ENCODE measurements at regions not wholly inside any gene's neighbourhood (a gene's known extent, or its start where the extent isn't known, plus 50 kb on each side); places are given as distances from the start of the nearest gene placed in this dataset.
A peak's percentile ranks its signal among the peaks of the same experiment; 100 is the strongest.
"Not testable (repeated sequence)": the region's sequence is repeated elsewhere in the genome, so short reads cannot be mapped to it uniquely, and the experiment has no call there.

DNA sequence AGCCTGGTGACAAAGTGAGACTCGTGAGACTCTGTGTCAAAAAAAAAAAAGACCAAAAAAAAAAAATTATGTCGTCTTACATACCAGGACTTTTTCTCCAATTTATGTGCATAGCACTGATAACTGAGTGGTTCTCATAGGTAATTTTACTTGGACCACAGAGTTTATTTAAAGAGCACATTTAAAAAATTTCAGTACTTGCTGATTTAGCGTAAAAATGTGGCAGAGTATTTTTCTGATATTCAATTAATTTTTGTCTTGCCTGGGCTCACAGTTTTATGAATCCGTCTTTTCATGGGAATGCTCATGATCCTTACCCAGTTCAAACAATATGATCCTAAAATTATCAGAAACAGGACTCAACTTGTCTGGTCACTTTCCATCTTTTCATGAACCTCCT lies 151.0 kb upstream of the ZNF92 start:
- no peaks in the 10 kb centered on the region for H3K27me3 ChIP-seq
- no peaks in the 10 kb centered on the region for H3K36me3 ChIP-seq
- DNase-seq = no peak
- no peak overlapping the region for H3K4me3 ChIP-seq
- no peaks in the 10 kb centered on the region for H3K9me3 ChIP-seq

DNA sequence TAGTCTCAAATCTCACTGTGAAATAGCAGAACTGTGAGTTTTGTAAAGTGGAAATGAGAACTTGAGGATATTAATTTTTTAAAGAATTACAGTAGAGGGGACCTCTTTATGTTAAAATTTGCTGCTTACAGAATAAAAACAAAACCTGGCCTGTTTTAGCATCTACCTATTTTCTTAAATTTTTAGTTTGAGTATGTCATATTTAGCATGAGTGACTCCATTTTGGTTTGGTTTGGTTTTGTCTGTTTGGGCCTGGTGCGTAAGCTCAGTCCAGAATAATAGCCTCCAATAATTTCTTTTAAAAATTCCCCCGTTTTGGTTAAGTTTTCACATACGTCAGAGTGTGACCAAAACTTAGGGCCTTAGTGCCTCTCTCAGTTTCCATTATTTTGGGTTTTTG lies 152.0 kb upstream of the ZNF92 start:
- no peak overlapping the region for H3K4me3 ChIP-seq

DNA sequence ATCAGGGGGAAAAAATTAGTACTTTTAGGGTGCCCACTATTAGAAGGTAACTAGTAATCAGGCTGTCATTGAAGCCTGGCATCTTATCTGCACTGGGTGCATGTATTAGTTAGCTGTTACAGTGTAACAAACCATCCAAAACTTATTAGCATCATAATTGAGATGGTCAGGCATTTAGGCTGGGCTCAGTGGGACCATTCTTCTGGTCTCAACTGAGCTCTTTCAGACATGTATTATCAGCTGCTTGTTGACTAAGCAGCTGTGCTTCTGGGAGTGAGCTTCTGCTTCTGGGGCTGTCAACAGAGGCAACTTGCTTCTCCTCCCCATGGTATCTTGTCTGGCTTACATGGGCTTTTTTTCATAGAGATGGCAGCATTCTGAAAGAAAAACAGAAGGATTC lies 154.0 kb upstream of the ZNF92 start:
- H3K36me3 ChIP-seq = no peaks in the 10 kb centered on the region
- H3K9me3 ChIP-seq = no peaks in the 10 kb centered on the region
- H3K4me3 ChIP-seq = no peak overlapping the region
- no peak for DNase-seq
- H3K27me3 ChIP-seq = no peaks in the 10 kb centered on the region

More for the DNA sequence above, 152.0 kb upstream of the ZNF92 start:
- H3K9me3 ChIP-seq = no peaks in the 10 kb centered on the region
- H3K36me3 ChIP-seq = no peaks in the 10 kb centered on the region
- no peaks in the 10 kb centered on the region for H3K27me3 ChIP-seq
- DNase-seq = no peak

DNA sequence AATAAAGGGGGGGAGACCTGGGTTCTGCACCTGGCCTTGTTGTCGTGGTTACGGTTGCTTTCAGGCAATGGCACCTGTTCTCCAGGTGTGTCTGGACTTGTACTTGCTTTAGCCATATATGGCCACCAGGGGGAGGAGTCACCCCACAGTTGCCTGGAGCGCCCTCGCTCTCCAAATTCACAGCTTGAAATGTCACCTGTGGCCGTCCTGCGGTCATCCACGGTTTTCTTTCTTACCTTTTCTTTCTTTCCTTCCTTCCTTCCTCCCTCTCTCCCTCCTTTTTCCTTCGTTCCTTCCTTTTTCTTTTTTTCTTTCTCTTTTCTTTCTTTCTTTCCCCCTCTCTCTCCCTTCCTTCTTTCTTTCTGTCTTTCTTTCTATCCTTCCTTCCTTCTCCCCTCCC lies 157.2 kb upstream of the ZNF92 start:
- H3K27me3 ChIP-seq = no peaks in the 10 kb centered on the region
- H3K9me3 ChIP-seq = no peaks in the 10 kb centered on the region
- H3K4me3 ChIP-seq = no peak overlapping the region
- no peaks in the 10 kb centered on the region for H3K36me3 ChIP-seq
- DNase-seq = peak; percentile 17

DNA sequence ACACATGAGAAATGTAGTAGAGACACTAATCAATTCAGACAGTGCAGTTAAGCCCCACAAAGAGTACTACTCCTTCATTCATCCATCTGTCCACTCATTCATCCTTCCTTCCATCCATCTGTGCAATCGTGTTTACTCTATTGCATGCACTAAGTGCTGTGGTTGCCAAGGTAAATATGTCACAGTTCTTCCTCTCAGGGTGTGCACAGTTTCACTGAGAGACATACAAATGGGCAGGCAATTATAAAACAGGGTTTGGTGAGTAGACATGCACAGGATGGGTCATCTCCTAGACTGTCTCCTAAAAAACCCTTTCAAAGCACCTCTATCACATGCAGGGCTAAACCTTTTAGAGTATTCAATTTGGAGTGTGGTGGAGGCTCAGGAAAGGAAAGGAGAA lies 160.4 kb upstream of the ZNF92 start:
- H3K9me3 ChIP-seq, H3K4me3 ChIP-seq, DNase-seq, H3K36me3 ChIP-seq, H3K27me3 ChIP-seq: not testable (repeated sequence)

DNA sequence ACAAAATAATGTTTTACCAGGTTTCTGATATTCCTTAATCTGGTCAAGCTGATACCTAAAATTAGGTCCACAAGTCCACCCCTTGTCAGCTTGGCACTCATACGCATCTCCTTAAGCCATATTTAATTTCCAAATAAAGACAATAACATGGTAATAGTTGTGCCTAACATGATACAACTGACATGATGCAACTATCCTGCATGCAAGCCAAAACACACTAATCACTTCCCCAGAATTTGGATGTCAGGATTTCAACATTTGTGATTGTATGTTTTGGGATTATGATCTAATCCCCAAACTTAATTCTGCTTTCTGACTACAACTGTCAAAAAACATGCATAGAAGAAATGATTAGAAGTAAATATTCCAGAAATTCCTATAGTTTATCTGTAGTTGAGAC lies 174.4 kb upstream of the ZNF92 start:
- not testable (repeated sequence) for DNase-seq, H3K9me3 ChIP-seq, H3K4me3 ChIP-seq, H3K27me3 ChIP-seq, H3K36me3 ChIP-seq

DNA sequence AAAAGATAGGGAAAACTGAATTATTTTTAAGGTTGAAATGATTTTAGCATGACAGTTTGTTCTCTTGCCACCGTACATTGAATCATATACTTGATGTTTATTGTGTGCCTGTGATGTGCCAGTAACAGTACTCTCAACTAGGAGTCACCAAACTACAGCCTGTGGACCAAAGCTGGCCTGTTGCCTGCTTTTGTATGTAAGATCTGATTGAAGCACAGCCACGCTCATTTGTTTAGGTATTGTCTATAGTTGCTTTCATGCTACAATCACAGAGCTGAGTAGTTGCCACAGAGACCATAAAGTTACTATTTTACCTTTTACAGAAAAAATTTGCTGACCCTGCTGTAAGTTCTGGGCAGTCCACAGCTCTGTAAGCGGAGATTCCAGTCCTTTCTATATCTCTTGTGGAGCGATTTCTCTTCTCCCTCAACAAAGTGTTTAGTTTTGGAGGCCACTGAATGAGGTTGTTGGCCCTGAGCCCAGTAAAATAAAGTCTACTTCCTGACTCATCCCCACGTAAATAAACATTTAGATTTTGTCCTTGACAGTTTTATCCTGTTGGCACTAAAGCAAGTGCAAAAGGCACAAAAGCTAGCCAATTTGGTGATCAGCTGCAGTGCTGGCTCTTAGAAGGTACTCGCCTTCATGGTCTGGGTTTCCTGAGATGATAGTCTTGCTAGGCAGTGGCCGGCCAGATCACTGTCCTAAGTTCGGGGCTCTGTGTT lies 180.2 kb upstream of the ZNF92 start:
- DNase-seq = peak; percentile 79
- H3K9me3 ChIP-seq, H3K36me3 ChIP-seq: not testable (repeated sequence)

DNA sequence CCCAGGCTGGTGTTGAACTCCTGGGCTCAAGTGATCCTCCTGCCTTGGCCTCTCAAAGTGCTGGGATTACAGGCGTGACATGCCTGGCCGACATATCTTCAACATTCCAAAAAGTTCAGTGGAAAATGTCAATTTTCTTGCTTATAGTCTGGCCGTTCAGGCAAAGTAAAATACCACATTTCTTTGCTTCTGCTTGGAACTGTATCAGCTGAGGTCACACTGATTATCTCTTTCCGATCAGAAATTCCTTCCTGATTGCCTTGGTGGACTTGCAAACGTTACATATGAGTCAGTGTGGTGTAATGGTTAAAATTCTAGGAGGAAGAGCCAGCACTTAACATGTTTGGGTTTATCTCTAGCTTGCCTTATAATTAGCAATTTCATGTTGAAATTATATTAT lies 170.6 kb upstream of the ERV3-1 start:
- not testable (repeated sequence) for H3K36me3 ChIP-seq, H3K27me3 ChIP-seq, H3K9me3 ChIP-seq, DNase-seq, H3K4me3 ChIP-seq

More for the DNA sequence above, 180.2 kb upstream of the ZNF92 start:
- H3K27me3 ChIP-seq, H3K4me3 ChIP-seq: not testable (repeated sequence)

DNA sequence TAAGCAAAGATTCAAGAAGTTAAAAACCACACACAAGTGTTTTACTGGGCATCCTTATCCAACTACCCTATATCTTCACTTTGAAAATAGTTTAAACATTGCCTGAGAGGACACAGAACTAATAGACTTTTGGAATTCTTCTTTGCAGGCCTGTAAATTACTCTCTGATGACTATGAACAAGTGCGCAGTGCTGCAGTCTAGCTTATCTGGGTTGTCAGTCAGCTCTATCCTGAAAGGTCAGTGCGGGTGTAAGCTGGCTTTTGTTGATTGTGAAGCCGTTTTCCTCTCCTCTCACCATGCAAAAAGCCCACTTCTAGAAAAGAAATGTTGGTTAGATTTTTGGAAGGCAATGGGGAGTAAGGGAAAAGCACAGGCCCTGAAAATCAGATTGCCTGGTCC lies 143.6 kb upstream of the ERV3-1 start:
- H3K36me3 ChIP-seq, H3K27me3 ChIP-seq, H3K9me3 ChIP-seq, DNase-seq, H3K4me3 ChIP-seq: not testable (repeated sequence)

DNA sequence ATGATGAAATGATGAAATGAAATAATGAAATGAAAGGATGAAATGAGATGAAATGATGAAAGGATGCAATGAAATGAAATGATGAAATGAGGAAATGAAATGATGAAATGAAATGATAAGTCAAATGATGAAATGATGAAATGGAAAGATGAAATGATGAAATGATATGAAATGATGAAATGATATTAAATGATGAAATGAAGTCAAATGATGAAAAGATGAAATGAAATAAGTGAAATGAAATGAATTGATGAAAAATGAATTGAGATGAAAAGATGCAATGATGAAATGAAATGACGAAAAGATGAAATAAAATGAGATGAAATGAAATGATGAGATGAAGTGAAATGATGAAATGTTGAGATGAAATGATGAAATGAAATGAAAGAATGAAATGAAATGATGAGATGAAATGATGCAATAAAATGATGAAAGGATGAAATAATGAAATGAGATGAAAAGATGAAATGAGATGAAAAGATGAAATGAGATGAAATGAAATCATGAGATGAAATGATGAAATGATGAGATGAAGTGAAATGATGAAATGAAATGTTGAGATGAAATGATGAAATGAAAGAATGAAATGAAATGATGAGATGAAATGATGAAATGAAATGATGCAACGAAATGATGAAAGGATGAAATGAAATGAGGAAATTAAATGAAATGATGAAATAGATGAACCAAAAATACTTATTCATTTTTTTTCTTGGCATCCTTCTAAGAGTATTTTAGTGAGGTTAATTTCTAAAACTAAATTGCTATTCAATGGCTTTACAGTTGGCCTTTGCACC lies 139.8 kb upstream of the ERV3-1 start:
- not testable (repeated sequence) for H3K9me3 ChIP-seq, H3K36me3 ChIP-seq, H3K4me3 ChIP-seq, H3K27me3 ChIP-seq, DNase-seq

DNA sequence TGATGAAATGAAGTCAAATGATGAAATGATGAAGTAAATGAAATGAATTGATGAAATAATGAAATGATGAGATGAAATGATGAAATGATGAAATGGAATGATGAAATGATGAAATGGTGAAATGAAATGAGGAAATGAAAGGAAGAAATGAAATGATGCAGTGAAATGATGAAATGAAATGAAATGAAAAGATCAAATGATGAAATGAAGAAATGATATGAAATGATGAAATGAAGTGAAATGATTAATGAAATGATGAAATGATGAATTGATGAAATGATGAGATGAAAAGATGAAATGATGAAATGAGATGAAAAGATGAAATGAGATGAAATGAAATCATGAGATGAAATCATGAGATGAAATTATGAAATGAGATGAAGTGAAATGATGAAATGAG lies 139.2 kb upstream of the ERV3-1 start:
- not testable (repeated sequence) for H3K27me3 ChIP-seq, DNase-seq, H3K9me3 ChIP-seq, H3K4me3 ChIP-seq, H3K36me3 ChIP-seq

DNA sequence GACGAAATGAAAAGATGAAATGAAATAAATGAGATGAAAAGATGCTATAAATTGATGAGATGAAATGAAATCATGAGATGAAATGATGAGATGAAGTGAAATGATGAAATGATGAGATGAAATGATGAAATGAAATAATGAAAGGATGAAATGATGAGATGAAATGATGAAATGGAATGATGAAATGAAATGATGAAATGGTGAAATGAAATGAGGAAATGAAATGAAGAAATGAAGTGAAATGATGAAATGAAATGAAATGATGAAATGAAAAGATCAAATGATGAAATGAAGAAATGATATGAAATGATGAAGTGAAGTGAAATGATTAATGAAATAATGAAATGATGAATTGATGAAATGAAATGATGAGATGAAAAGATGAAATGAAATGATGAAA lies 138.5 kb upstream of the ERV3-1 start:
- H3K9me3 ChIP-seq, H3K27me3 ChIP-seq, H3K36me3 ChIP-seq, H3K4me3 ChIP-seq, DNase-seq: not testable (repeated sequence)

DNA sequence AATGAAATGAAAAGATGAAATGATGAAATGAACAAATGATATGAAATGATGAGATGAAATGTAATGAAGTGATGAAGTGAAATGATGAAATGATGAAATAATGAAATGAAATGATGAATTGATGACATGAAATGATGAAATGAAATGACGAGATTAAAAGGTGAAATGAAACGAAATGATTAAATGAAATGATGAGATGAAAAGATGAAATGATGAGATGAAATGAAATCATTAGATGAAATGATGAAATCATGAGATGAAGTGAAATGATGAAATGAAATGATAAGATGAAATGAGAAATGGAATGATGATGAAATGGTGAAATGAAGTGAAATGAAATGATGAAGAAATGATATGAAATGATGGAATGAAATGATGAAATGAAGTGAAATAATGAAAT lies 138.1 kb upstream of the ERV3-1 start:
- DNase-seq, H3K9me3 ChIP-seq, H3K36me3 ChIP-seq, H3K4me3 ChIP-seq, H3K27me3 ChIP-seq: not testable (repeated sequence)

DNA sequence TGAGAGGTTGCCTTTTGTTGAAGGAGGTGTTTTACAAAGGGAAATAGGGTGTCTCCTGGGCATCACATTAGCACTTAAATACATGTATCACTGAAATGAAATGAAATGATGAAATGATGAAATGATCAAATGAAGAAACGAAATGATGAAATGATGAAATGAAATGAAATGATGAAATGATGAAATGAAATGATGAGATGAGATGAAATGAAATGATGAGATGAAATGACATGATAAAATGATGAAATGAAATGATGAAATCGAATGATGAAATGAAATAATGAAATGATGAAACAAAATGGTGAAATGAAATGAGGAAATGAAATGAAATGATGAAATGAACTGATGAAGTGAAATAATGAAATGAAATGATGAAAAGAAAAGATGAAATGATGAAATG lies 137.6 kb upstream of the ERV3-1 start:
- H3K4me3 ChIP-seq, DNase-seq, H3K9me3 ChIP-seq, H3K36me3 ChIP-seq, H3K27me3 ChIP-seq: not testable (repeated sequence)

DNA sequence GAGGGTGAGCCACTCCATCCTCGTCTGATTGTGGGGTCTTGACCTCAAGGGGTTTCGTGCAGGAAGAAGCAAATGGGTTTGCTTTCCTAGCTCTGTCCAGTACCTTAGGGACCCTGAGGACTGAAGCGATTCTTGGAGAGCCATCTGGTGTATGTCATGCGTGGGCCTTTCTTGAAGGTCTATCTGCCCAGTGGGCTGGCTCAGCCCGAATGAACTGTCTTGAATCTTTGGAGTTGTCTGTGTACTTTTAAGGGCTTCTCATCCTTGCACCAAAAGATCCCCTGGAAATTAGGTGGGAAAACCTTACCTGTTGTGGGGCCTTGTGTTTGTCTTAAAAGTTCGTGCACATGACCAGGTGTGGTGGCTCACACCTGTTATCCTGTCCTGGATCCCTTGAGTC lies 135.4 kb upstream of the ERV3-1 start:
- H3K36me3 ChIP-seq, DNase-seq, H3K27me3 ChIP-seq: not testable (repeated sequence)

DNA sequence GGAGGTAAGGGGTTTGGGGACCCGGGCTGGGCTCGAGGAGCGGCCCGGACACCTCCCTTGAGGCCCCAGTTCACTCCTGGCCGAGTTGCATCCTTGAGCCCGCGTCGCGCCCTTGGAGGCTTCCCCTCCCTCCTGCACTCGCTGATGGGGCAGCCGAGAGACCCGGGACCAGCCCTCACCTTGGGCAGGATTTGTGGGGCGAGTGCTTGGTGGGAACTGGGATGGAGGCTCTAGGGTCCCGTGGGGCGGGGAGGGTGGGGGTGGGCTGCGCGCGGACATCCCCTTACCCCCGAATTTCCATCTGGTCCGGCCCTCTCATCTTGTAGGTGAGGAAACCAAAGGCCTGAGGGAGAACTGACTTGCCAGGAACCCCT lies 134.9 kb upstream of the ERV3-1 start:
- not testable (repeated sequence) for DNase-seq, H3K27me3 ChIP-seq, H3K36me3 ChIP-seq, H3K9me3 ChIP-seq, H3K4me3 ChIP-seq

More for the DNA sequence above, 135.4 kb upstream of the ERV3-1 start:
- not testable (repeated sequence) for H3K9me3 ChIP-seq, H3K4me3 ChIP-seq

DNA sequence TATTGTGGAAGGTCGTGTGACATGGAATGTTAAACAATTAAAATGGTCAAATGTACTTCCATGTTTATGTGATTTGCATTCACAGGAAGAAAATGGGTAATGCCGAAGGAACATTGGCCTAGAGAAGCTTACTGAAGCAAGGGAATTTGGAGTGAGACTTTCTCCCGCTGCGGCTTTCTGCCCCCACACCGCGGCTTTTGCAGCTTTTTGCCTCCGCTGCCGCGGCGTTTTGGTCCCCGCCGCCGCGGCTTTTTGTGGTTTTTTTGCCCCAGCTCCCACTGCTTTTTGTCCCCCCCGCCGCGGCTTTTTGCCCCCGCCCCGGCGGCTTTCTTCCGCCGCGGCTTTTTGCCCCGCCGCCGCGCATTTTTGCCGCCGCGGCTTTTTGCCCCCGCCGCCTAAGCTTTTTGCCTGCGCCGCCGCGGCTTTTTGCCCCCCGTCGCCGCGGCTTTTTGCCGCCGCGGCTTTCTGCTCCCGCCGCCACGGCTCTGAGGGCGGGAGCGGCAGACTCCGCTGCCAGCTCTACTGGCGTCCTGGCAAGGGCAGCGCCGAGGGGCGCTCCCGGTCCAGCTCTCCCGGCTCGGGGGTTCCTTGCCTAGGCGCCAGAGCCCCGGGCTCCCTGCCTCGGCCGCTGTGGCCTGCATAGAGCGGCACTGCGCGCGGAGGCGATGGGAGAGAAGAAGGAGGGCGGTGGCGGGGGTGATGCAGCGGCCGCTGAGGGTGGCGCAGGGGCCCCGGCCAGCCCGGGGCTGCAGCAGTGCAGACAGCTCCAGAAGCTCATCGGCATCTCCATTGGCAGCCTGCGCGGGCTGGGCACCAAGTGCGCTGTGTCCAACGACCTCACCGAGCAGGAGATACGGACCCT lies 134.3 kb upstream of the ERV3-1 start:
- H3K9me3 ChIP-seq, H3K27me3 ChIP-seq, H3K36me3 ChIP-seq, H3K4me3 ChIP-seq: not testable (repeated sequence)
- DNase-seq = peak; percentile 15
